Fibroblast of peridontal ligament (primary cell): ENCODE measurements at regions not wholly inside any gene's neighbourhood (a gene's known extent, or its start where the extent isn't known, plus 50 kb on each side); places are given as distances from the start of the nearest gene placed in this dataset.
A peak's percentile ranks its signal among the peaks of the same experiment; 100 is the strongest.
"Not testable (repeated sequence)": the region's sequence is repeated elsewhere in the genome, so short reads cannot be mapped to it uniquely, and the experiment has no call there.

ENCODE experiments used
- DNase-seq: peaks from one replicate; pipeline ENCODE4 v3.0.0-alpha.2; 2010; ENCODE audit errors: extremely low read depth

DNA sequence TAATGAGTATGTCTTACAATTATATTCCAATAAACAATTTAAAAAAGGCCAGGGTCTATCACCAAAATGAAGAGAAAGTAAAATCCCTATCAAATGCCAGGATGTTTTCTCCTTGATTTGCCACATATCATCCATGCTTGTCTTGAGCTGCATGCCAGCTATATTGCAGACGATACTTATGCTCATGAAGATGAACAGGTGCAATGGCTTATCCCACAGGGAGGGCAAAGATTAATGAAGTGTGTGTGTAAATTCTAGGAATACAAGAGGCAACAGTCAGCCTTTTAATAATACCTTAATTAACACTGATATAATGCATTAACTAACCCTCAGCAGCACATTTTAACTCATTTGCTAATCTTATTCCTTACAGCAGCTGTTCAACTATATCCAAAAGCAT is 850.5 kb downstream of the KCNA4 start:
- no peak for DNase-seq

- DNase-seq: no peak
These were observed 853.6 kb downstream of the KCNA4 start for GRCh38 chr11:29163231-29163630.

DNA sequence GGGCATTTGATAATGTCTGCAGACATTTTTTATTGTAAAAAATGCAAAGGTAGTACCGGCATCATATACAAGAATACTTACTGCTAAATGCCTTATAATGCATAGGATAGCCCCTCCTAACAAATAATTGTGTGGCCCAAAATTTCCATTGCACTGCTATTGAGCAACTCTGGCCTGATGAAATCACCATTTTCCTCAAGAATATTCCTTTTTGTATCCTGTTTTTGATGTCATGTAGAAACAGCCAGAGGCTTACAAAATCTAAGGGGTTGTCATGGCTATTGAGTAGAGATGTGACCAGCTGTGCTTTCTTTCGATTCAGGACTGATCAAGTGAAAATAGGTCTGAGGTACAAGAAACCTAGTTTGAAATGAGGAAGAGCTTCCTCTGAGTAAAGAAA is 854.3 kb downstream of the KCNA4 start:
- peak; percentile 40 for DNase-seq

- DNase-seq: peak; percentile 26
These were observed 855.6 kb downstream of the KCNA4 start for GRCh38 chr11:29161191-29161590.

- peak; percentile 87 for DNase-seq
These were observed 857.0 kb downstream of the KCNA4 start for GRCh38 chr11:29159552-29160465.

- no peak for DNase-seq
These were observed 863.8 kb downstream of the KCNA4 start for GRCh38 chr11:29153078-29153477.

DNA sequence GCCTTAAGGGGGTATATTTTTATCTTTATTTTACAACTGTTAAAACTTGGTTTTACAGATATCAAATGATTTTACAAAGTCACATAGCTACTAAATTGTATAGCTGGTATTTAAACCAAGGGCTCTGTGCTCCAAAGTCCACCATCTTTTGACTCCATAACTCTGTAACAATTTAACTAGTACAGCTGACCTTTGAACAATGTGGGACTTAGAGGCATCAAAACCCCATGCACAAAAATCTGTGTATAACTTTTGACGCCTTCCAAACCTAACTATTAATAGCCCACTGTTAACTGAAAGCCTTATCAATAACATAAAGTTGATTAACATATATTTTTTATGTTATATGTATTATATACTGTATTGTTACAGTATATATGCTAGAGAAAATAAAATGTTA is 874.3 kb downstream of the KCNA4 start:
- not testable (repeated sequence) for DNase-seq

- peak; percentile 56 for DNase-seq
These were observed 881.3 kb downstream of the KCNA4 start for GRCh38 chr11:29135504-29135903.

GRCh38 chr11:29131055-29131454 is 885.8 kb downstream of the KCNA4 start:
- DNase-seq: no peak

- DNase-seq: peak; percentile 72
These were observed 887.0 kb downstream of the KCNA4 start for GRCh38 chr11:29129844-29130243.

DNA sequence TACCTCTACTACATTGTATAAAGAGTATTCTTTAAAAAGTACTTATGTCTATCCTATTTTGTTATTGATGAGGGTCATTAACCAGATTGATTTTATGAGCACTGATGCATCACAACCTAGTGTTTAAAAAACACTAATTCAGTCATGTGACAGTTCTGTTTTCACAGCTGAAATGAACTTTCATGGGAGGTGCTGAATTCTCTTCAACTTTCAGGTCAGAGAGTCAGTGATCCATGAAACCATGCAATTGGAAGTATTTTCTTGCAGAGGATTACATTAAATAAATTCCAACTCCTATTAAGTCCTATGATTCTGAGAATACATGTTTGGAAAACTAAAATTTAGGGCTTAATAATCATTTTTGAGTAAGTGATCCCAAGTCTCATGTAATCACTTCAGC is 889.4 kb downstream of the KCNA4 start:
- DNase-seq: peak; percentile 74

DNA sequence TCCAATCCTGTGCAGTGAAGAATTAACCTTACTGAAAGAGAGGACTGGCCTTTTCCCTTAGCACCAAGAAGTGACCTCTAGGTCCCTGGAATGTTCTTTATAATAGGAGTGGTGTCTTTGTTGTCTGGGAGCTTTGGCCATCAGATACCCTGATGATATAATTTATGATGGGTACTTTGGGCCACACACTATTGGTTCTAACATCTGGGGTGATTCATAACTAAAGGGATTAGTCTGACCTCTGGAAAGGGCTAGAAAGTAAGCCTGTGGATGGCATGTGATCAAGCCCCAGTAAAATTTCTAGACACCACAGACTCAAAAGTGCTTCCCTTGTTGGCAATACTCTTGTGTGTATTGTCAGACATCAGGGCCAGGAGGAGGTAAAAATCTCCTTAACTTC is 891.2 kb downstream of the KCNA4 start:
- no peak for DNase-seq

- DNase-seq: no peak
These were observed 892.4 kb downstream of the KCNA4 start for GRCh38 chr11:29124470-29124869.

DNA sequence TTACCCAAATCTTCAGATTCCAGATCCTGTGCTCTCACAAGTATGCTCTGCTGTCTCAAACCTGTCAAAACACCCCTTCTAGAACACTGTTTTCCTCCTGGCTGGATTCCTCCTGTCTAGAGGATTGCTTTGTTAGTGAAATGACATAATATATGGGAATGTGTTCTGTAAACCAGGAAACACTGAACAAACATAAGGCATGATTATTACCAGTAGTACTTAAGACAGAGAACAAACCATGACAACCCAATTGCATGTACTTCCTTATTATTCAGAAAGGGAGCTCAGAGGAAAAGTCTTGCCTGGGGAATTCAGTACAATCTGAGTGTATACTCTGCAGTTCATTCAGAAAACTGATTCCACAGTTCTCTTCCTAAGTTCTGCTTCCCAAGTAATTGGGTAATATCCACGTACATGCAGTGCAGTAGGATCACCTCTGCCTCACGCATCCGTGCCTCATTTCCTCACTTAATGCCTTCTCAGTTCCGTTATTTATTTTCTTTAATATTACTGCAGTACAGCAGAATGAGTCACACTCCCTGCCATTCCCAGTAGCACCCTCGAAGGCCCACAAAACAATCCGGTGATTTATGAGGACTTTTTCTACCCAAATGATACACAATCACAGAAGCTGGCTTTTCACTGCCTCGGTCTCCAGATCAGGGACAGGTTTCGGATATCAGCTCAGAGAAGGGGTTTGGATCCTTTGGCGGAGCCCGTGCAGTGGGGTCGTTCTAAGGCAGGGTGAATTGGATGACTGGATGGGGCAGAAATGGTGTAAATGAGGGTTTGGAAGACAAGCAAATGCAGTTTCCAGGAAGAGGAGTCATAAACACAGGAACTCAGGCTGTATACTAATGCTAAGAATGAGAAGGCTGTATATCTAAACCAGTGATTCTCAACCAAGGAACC is 896.9 kb downstream of the KCNA4 start:
- peak; percentile 86 for DNase-seq

DNA sequence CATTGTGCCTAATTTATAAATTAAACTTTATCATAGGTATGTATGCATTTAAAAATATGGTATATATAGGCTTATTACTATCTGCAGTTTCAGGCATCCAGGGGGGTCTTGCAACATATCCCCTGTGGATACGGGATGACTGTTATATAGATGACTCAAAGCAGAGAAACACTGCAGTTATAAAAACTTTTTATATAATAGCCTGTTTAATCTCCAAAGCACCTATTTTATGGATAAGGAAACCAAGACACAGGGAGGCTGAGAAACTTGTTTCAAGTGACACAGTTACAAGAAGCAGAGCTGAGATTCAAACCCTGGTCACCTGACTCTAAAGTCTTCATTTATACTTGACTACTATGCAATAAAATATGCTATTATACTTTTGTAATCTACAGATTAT is 897.7 kb downstream of the KCNA4 start:
- DNase-seq: peak; percentile 63

DNA sequence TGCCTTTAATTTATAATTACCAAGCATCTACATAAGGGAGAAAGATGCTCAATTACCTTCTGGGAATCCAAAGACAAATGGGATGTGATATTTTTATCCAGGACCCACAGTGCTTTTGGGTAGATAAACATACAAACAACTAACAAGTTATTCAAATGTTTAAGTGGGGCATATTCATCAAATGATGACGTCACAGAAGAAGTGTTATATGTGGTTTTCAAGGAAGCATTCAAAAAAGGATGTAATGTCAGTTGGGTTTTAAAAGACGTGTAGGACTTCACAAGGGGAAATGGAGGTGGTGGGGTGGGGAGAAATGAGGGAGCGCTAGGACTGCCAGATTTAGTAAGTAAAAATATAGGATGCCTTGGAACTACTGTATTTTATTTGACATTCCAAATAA is 915.9 kb downstream of the KCNA4 start:
- no peak for DNase-seq

DNA sequence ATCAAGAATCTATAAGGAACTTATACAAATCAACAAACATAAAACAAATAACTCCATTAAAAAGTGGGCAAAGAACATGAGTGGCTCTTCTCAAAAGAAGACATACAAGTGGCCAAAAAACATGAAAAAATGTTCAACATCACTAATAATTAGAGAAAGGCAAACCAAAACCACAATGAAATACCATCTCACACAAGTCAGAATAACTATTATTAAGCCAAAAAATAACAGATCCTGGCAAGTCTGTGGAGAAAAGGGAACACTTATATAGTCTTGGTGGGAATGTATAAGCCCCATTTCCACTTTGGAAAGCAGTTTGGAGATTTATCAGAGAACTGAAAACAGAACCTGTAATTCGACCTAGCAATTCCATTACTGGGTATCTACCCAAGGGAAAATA is 921.0 kb downstream of the KCNA4 start:
- DNase-seq: peak; percentile 8

GRCh38 chr11:29093416-29094120 is 923.3 kb downstream of the KCNA4 start:
- DNase-seq: peak; percentile 78

GRCh38 chr11:29087200-29087812 is 929.5 kb downstream of the KCNA4 start:
- DNase-seq: no peak

DNA sequence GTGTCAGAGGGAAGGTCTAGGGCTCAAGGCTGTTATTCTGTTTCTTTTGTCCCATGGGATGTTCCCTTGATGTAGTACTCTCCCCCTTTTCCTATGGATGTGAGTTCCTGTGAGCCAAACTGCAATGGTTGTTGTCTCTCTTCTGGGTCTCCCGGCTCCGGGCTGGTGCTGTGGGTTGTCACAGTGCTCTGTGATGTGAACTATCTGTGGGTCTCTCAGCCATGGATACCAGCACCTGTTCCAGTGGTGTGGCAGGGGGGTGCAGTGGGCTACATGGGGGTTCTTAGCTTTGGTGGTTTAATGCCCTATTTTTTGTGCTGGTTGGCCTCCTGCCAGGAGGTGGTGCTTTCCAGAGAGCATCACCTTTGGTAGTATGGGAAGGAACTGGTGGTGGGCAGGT is 941.1 kb downstream of the KCNA4 start:
- no peak for DNase-seq

GRCh38 chr11:29063630-29064361 is 953.0 kb downstream of the KCNA4 start:
- DNase-seq: no peak
